GM19452 (cell line): ENCODE measurements at regions not wholly inside any gene's neighbourhood (a gene's known extent, or its start where the extent isn't known, plus 50 kb on each side); places are given as distances from the start of the nearest gene placed in this dataset.

ENCODE experiments used
- ATAC-seq: cut with Tn5 transposase; IDR thresholded peaks from one replicate; pipeline ENCODE4 v1.9.1; 2021; ENCODE audit not compliant: unreplicated experiment

DNA sequence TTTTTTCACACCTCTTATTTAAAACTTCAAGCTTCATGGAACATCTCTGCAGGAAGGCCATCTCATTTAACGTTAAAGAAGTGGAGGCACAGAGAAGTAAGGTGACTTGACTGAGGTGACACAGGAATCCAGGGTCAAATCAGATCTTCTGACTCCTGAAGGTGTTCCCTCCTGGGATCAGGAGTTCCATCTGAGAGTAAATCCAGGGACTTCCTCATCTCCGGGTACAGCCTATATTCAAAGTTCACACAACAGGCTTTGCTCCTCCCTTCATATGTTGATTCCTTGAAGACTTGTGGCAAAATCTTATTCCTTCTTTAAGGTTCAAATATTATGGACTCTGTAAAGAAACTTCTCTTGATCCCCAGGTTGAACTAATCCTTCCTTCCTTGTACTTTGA is 313.1 kb upstream of the CLINT1 start:
- ATAC-seq, result no peak

DNA sequence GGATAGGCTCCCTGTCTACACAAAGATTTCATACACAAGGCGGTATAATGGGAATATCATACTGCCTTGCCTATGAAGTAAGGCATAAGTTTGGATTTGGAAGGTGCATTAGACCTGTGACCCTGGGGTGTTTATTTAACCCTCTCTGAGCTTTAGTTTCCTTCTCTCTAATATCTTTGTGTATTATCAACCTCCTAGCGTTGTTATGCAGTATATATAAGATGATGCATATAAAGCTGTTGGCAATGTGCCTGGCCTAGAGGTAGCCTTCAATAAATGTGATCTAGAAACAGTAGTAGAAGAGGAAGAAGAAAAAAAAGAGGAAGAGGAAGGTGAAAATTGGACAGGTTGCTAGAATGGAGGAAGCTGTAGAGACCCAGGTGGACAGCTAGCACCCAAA is 311.6 kb upstream of the CLINT1 start:
- ATAC-seq, result no peak

DNA sequence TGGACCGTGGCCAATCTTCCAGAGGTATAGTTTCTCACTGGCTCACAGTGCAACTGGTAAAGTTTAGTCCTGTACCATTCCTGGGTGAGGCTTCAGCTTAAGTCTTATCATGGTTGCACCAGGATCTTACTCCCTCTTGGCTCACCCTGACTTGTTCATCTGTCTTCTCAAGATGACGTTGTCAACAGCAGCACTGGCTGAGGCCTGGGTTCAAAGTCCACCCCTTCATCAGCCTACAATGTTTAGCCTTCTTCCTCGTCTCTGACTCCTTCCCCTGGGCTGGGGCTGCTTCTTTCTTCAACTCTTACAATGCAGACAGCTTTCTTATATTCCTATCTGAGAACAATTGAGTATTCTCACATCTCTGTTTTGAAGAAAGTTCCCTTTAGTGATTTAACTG is 311.1 kb upstream of the CLINT1 start:
- ATAC-seq, result no peak

DNA sequence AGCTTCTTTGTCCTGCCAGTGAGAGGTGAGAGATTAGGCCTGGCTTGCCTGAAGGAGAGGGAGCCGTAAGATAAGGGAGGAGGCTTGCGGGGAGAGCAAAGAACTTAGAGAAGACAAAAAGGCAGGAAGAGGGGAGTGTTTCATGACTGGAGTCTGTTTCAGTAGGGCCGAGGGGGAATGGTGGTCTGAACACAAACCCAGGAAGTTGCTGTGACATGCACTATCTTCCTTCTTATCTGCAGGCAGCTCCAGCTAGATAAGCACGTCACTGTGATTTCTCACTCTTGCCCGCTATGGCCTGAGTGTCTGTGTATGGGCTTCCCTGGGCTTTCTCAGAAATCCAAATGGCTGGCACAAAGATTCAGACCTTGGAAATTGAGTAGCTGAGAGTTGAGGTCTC is 307.5 kb upstream of the CLINT1 start:
- no peak for ATAC-seq

DNA sequence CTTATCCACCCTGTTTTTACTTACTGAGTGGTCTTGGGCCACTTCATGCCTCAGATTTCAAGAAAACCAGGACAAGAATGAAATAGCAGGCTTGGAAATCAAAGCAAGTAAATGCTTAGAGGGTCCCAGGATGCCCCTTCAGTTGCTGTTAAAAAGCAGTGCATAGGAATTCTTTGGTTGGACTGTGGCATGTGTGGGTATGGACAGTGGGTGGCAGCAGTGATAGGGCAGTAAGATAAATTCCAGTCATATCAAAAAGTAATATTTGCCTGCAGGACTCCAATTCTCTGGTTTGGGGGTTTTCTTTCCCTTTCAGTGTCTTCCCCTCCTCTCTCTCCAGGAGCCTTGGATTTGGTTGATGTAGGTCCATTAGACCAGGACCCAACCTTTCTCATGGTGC is 306.7 kb upstream of the CLINT1 start:
- no peak for ATAC-seq

DNA sequence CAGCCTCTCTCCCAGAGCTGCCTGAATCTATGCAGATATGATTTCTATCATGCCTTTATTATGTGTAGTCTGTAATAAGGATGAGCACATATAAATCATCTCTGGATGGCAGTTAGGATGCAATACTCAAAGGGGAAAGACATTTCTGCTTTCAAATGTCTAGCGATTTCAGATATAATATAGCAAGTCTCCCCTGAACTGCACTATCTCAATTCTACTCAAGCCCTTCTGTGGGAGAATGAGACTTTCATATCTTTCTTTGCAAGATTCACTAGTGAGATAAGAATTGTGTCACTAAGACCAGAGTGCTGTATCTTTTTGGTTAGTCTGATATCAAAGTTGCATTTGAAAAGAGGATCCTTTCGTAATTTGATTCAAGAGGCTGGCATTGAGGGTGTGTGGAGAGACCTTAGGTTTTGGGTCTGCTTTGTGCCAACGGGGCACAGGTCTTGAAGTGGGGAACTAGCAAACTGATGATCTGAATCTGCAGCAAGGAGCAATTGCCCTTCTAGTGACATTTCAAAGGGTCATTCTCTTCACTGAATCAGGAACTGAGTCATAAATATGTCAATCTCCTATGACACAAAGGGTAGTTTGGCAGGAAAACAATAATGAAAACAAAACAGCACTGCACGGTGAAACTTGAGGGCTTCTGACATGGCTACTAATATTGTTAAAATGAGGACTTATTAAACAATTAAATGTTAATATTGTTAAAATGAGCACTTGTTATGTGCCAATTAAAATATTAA is 305.5 kb upstream of the CLINT1 start:
- no peak for ATAC-seq

DNA sequence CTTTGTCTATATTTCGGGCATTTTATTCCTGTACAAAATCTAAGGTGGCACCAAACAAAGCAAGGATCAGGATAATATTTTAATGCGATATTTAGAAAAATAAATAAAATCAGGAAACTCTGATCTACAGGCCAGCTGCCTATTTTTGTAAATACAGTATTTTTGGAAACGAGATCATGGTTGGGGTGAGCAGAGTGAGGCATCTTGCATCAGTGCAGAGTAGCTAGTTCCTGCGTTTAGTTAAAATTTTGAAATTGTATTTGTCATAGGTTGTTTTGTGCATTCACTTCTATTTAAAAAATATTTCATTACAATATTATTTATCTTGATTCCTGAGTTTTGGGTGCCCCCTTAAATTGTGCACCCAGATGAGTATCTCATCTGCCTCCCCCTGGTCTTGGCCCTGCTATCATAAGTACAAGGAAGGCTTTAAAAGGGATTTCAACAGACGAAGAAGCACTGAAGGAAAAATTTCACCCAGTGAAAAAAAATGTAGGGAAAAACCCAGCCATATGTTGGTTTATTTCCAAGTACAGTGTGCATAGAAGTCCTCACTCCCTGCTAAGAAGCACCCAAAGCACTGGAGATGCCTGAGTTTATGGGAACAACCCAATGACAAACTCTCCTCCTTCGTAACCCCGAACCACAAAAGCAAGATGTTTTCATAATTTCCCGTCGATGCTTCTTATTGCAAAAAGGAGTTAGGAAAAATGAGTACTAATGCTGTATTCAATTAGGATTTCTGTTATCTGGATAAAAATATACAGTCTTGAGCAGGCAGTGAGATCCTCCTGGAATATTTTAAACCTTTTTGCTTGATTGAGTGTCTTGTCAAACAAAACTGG is 304.7 kb upstream of the CLINT1 start:
- ATAC-seq, result no peak

DNA sequence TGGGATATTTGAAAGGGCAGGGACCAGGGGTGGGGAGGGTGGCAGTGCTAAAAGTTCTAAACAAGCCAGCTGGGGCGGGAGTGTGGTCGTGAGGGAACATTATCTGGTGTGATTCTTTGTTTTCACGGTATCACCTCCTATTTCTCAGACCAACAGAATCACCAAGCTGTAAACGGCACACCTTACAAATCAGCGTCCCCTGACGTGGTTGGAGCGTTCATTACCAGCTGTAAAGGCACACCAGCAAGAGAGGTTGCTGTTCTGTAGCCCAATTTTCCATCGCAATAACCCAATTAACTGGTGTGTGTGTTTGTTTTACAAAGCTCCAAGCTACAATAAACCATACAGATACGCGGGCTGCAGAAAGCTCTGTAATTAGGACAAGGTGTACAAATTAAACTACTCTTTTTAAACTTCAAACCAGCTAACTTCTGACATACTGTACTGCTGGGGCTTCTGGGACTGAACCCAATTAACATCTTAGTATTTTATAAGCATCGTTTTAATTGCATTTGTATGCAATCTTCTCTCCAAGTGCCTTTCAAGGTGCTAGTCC is 303.6 kb upstream of the CLINT1 start:
- ATAC-seq, result no peak

DNA sequence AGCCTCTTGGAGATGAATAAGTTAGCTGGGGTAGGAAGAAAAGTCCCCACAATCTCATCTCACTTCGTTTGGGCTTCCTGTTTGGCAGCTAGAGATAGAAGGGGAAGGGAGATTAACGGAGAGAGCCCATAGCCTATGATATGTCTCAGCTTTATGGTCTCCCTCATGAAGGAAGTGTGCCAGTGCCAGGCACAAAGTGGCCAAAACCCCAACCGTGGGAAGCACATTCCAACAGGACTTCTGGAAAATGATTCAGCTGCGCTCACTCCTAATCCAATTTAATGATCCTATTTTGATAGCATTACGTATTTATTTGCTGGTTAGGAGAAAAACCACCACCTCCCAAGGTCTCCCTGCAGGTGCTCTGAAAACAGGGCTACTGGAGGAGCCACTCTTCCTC is 303.1 kb upstream of the CLINT1 start:
- ATAC-seq, result no peak

DNA sequence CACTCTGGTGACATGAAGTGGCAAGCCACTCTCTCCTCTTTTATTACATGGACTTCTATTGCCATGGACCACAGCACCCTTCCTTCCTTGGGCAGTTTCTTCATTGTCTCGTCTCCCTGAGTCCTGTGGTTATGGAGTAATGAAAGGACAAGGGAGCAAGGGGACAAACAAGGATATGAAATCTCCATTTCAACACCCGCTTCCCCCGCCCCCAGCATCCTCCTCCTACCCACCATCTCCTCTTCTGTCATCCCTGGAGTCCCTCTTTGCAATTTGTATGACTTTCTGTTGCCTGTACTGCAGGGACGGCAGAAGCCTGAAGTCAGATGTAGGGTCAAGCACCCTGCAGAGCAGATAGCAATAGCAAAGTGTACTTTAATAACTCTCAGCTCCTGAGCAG is 300.7 kb upstream of the CLINT1 start:
- ATAC-seq, result no peak

DNA sequence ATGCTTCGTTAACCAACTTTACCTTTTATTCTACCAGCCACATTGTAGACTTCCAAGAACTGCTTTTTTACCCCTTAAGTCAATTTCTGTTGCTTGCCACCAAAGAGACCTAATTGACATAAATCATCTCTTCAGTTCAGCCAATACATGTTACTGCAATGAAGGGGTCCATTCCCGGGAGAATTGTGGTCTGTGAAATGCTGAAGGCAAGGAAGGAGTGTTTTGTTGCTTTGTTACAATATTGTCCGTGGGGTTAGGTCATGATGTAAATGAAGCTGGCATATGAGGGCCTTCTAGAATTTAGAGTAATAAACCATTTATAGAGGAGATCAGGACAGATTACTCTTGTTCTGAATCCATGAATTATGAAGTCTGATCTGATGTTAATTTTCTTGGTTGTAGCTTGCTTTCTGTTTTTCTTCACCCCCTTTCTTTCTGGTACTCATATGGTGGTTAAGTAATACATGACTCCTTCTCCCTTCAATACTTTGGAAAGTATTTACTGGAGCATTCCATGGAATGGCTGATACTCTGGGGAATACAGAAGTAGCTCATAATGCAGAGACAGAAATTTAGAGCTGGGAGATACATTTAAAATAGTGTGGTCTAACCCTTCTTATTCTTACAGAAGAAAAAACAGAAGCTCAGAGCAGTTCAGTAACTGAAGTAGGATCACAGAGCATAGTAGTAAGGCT is 297.0 kb upstream of the CLINT1 start:
- no peak for ATAC-seq

DNA sequence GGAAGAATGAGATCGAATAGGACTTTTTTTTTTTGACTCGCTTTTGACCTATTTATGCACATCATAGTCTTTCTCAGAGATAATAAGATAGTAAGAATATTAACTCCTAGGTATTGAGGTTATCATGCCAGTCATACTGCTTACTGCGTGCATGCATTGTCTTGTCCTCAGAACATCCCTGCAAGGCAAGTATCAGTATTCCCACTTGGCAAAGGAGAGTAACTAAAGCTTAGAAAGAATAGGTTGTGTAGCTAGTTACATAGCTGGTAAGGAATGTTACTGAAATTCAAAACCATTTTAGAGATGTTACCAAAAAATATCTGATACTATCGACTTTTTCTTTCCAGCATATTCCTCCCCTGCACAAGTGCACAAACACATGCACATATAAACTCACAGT is 296.1 kb upstream of the CLINT1 start:
- no peak for ATAC-seq

DNA sequence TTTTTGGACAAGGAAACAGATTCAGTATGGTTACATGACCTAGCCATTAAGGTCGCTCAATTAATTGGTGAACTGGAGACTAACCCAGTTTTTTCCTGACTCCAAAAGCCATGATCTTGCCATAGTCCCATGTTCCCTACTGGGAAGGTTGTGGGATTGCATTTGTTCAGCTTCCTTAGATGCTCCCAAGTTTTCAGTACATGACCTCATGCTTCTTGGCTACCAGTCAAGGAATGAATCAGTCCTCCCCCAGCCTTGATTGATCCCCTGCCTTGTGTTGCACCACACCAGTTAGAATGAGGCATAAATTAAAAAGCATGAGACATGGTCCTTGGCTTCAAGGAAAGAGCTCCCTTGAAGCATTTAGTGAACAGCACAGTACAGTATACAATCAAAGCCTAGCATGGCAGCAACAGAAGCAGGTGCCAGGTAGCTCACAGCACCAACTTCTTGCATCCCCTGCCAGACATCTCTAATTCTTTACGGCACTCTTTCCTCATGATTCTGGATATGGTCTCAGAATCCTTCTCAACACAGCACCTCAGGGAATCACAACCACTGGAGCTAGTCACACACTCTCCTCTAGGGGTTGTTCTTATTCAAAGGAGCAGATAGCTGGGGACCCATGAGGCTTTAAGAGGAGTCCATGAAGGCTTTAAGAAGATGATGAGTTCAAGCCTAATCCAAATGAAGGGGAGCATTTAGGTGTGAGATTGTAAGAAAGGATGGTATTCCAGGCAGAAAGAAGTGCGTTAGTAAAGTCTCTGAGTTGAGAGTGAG is 295.5 kb upstream of the CLINT1 start:
- no peak for ATAC-seq

DNA sequence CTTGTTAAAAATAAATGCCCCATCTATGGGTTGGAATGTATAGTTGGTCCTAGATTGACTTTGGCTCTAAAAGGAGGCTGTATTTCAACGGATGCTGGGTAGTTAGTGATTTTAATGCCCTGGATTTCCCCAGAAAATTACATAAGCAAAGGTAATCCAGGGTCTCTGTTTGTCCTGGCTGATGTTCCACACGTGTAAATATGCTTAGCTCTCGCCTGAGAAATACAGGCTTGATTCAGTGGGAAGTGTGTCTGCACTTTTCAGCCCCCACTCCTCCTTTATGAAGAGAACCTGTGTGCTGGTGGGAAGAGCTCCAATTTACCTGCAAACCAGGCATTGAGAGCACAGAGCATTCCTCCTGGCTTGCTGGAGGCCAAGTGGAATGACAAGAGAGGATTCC is 294.6 kb upstream of the CLINT1 start:
- ATAC-seq, result no peak

DNA sequence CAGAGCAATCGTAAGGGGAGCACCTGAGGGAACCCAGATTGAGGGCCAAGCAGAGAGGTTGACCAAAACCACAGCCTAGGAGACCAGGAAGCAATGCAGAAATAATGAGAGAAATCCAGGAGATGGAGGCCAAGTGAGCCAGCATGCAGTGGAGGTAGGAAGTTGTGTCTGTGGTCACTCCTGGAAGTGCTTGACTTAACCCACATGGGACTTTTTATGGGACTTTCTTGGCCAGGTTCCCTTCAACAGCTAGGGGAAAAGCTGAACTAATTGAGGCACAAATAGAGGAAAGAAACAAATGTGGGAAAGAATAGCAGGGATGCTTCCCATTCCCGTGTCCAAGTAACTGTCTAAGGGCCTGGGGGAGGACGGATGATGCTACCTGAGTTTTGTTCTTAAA is 293.2 kb upstream of the CLINT1 start:
- ATAC-seq, result no peak

DNA sequence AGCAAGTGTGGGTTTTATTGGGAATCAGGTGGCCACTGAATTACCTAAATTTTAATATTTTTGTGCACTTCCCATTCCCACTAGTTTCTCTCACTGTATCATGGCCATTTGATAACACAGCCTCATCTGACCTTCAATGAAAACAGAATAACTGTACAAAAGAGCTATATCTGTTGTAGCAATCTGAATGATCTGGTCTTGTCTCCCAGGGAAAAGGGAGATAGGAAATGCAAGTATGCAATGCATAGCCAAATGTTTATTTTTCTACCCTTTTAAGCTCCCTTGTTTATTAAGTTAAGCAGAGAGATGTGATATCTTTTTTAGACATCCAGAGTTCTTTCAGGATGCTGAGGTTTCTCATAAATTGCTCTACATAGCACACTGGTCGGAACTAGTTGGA is 288.3 kb upstream of the CLINT1 start:
- ATAC-seq, result no peak

DNA sequence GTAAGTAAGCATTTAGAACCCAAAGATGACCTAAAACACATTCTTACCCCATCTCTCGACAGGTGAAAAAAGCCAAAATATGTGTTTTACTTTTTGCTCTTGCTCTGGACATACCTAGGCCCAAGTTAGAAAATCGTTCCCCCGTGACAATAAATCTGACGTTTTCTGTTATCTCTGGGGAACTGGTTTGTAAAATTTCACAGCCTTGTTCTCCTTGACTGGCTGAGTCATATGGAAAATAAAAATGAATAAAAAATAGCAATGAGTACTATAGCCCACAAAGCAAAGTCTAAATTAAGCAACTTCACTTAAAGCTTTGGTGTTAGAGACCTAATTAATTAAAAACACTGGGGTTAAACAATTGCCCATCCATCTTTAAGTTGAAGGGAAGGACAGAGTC is 286.9 kb upstream of the CLINT1 start:
- ATAC-seq, result no peak

DNA sequence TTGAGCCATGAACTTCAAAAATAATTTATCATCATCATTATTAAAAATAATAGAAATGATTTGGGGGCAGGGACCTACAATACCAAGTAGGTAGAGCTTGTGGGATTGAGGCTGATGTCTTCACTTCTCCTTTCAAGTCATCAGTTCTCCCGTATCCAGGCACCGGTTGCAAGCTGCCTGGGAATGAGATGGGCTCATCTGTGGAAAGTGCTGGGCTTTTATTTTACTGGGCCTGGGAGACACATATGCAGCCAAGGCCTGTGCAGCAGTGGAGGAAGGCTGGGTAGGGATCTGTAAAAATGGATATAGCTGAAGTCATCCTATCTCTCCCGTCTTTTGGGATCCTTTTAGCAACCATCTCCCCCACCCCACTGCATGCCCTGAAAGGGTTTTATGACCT is 284.1 kb upstream of the CLINT1 start:
- no peak for ATAC-seq

DNA sequence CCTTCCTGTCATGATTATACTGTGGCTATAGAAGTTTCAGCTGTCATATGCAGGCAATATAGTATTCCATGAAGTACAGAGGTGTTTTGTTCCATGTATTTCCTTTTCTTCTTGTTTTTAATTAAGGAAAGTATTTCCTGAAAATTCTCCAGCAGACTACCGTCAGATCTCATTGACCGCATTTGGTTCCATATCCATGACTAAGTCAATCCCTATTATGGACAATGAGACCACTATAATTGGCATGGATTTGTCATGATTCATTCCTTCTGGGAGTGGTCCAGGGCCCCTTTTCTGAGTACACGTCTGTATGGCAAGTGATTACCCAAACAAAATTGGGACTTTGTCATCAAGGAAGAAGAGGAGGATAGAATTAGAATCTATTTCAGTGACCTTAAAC is 283.2 kb upstream of the CLINT1 start:
- ATAC-seq, result no peak

DNA sequence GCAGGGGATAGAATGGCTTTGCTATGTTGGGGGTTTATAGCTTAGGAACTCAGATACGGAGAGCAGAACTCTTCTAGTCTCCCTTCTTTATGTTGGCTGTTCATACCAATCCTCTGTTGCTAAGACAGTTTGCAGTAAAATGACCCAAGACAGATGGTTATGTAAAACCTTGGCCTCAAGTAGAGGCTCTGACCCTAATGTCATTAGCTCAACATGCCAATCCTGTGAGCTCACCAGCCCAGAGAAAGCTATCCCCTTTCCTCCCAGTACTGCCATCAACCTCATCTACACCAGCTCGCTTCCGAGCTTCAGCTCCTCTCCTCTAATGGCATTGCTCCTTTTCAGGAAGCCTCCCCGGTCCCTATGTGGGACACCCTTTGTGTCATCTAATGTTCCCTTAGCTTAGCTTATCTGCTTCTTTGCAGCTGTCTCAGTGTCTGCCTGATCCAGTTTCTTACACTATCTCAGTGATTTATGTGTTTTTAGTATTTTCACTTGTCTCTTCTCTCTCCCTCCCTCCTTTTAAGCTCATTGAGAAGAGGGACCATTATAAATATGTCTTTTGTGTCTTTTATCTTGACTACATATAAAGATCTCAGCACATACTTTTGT is 281.3 kb upstream of the CLINT1 start:
- no peak for ATAC-seq
